ENCODE measurements at regions not wholly inside any gene's neighbourhood (a gene's known extent, or its start where the extent isn't known, plus 50 kb on each side); places are given as distances from the start of the nearest gene placed in this dataset.

GRCh38 chr10:9160275-9160674 is 1105.8 kb downstream of the GATA3 start:
- TF ChIP-seq, protein P1, sequence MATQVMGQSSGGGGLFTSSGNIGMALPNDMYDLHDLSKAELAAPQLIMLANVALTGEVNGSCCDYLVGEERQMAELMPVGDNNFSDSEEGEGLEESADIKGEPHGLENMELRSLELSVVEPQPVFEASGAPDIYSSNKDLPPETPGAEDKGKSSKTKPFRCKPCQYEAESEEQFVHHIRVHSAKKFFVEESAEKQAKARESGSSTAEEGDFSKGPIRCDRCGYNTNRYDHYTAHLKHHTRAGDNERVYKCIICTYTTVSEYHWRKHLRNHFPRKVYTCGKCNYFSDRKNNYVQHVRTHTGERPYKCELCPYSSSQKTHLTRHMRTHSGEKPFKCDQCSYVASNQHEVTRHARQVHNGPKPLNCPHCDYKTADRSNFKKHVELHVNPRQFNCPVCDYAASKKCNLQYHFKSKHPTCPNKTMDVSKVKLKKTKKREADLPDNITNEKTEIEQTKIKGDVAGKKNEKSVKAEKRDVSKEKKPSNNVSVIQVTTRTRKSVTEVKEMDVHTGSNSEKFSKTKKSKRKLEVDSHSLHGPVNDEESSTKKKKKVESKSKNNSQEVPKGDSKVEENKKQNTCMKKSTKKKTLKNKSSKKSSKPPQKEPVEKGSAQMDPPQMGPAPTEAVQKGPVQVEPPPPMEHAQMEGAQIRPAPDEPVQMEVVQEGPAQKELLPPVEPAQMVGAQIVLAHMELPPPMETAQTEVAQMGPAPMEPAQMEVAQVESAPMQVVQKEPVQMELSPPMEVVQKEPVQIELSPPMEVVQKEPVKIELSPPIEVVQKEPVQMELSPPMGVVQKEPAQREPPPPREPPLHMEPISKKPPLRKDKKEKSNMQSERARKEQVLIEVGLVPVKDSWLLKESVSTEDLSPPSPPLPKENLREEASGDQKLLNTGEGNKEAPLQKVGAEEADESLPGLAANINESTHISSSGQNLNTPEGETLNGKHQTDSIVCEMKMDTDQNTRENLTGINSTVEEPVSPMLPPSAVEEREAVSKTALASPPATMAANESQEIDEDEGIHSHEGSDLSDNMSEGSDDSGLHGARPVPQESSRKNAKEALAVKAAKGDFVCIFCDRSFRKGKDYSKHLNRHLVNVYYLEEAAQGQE (IDR thresholded peaks at IDR 0.05), result no peak
- TF ChIP-seq MAFK (IDR thresholded peaks at IDR 0.05; ENCODE audit: partially characterized antibody) (no peak), POLR2A (IDR thresholded peaks at IDR 0.05; ENCODE audit: low read length) (no peak), MYC (IDR thresholded peaks at IDR 0.05; ENCODE audit: borderline replicate concordance, low read length) (no peak), CTCF (IDR thresholded peaks at IDR 0.05) (no peak)
